Keratinocyte (primary cell): ENCODE measurements at regions not wholly inside any gene's neighbourhood (a gene's known extent, or its start where the extent isn't known, plus 50 kb on each side); places are given as distances from the start of the nearest gene placed in this dataset.
"Not testable (repeated sequence)": the region's sequence is repeated elsewhere in the genome, so short reads cannot be mapped to it uniquely, and the experiment has no call there.

Source experiments
- DNase-seq: peaks from one replicate; pipeline ENCODE4 v3.0.0-alpha.2; 2011; ENCODE audit warnings: low read depth, missing footprints, low spot score
- FAIRE-seq: peaks from 2 replicates; lab custom pipeline; 2011; peaks lifted over from hg19 to GRCh38; lab: Jason Lieb, UNC
- H2AFZ ChIP-seq: 2 replicates; pipeline ENCODE4 v1.6.0; 2012; ENCODE audit warnings: low read length, control low read depth, inconsistent platforms; ENCODE audit not compliant: control insufficient read depth
- H3K27ac ChIP-seq: 2 replicates; pipeline ENCODE4 v1.5.1; 2011; ENCODE audit warnings: low read length; ENCODE audit not compliant: control insufficient read depth, insufficient read depth
- H3K27me3 ChIP-seq: 3 replicates; pipeline ENCODE4 v1.6.0; 2011; ENCODE audit warnings: low read length; ENCODE audit not compliant: control insufficient read depth, insufficient read depth; ENCODE audit errors: extremely low read depth
- H3K36me3 ChIP-seq, 2 experiments: 2 replicates in 1 of 2; 3 replicates in 1 of 2; pipeline ENCODE4 v1.5.1; 2011; ENCODE audit warnings: low read length in 2 of 2, mild to moderate bottlenecking in 1 of 2; ENCODE audit not compliant: control insufficient read depth in 2 of 2, insufficient read depth in 2 of 2; ENCODE audit errors: extremely low read depth in 1 of 2
- H3K4me1 ChIP-seq: 3 replicates; pipeline ENCODE4 v1.5.1; 2011; ENCODE audit warnings: low read length; ENCODE audit not compliant: control insufficient read depth, insufficient read depth; ENCODE audit errors: extremely low read depth
- H3K4me2 ChIP-seq: 3 replicates; pipeline ENCODE4 v1.6.0; 2011; ENCODE audit warnings: low read depth, low read length; ENCODE audit not compliant: control insufficient read depth, insufficient read depth; ENCODE audit errors: extremely low read depth
- H3K4me3 ChIP-seq, 3 experiments: fragments of 200-600 bp in 1 of 3; sonication (generic) in 1 of 3; 2 replicates in 2 of 3; 3 replicates in 1 of 3; pipeline ENCODE4 v1.5.1; 2011 to 2016; ENCODE audit warnings: low read length in 3 of 3, mild to moderate bottlenecking in 3 of 3, control low read depth in 2 of 3, inconsistent platforms in 1 of 3, low read depth in 1 of 3, mixed read lengths in 1 of 3, mixed run types in 1 of 3, moderate library complexity in 1 of 3; ENCODE audit not compliant: control insufficient read depth in 2 of 3, insufficient read depth in 2 of 3; ENCODE audit errors: extremely low read depth in 1 of 3
- H3K79me2 ChIP-seq: 2 replicates; pipeline ENCODE4 v1.6.0; 2012; ENCODE audit warnings: low read length; ENCODE audit not compliant: control insufficient read depth, insufficient read depth
- H3K9ac ChIP-seq: 3 replicates; pipeline ENCODE4 v1.6.0; 2011; ENCODE audit warnings: low read length; ENCODE audit not compliant: control insufficient read depth, insufficient read depth; ENCODE audit errors: extremely low read depth
- H3K9me1 ChIP-seq: 3 replicates; pipeline ENCODE4 v1.6.0; 2011; ENCODE audit warnings: low read length; ENCODE audit not compliant: control insufficient read depth, insufficient read depth; ENCODE audit errors: extremely low read depth
- H3K9me3 ChIP-seq: 2 replicates; pipeline ENCODE4 v1.5.1; 2012; ENCODE audit warnings: low read depth, low read length; ENCODE audit not compliant: control insufficient read depth
- H4K20me1 ChIP-seq: 3 replicates; pipeline ENCODE4 v1.6.0; 2011; ENCODE audit warnings: low read length; ENCODE audit not compliant: control insufficient read depth, insufficient read depth; ENCODE audit errors: extremely low read depth
- EZH2 ChIP-seq: IDR thresholded peaks from one replicate; pipeline ENCODE4 v1.6.1; 2012; ENCODE audit warnings: inconsistent platforms, mild to moderate bottlenecking, low read length, moderate library complexity
- dilution Hi-C: fragments of 300-500 bp; cut with MboI; formaldehyde crosslinking; loops from one replicate; pipeline ENCODE4 v1.7.0; 2020; ENCODE audit warnings: low sequenced_read_pairs; ENCODE audit not compliant: extremely low pct_ligation_motif_present
- TF ChIP-seq, protein P1 (sequence below), 3 experiments: IDR thresholded peaks in 1 of 3; conservative IDR thresholded peaks in 1 of 3; optimal IDR thresholded peaks in 1 of 3; 2 replicates in 2 of 3; 3 replicates in 1 of 3; pipeline versions ENCODE3 to v1.5.1; 2011; ENCODE audit warnings: low read length in 3 of 3, mild to moderate bottlenecking in 3 of 3, moderate library complexity in 2 of 3, control low read depth in 1 of 3, inconsistent platforms in 1 of 3; ENCODE audit not compliant: insufficient read depth in 2 of 3; ENCODE audit errors: extremely low read depth in 1 of 3

DNA sequence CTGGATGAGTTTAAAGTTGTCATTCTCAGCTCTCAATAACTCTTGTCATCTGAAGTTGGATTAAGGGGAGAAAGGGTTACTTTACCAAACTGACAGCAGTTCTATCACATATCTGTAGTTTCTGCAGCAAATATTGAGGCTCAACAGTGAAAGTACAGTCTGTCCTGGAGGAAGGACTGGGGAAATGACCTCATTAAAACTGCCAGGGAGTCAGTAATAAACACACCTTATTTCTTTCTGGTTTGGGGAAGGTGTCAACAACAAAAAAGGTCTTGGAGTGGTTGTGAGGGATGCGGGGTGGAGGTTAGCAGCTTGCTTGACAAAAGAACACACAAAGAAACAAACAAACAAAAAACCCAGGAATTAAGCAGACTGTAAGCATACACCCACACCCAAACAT lies 1418.0 kb downstream of the STIM2 start:
- Histone ChIP-seq H2AFZ (peak overlapping the region; percentile 64), H3K4me1 (peaks cover 21% of the 10 kb centered on the region), H3K9me3 (no peaks in the 10 kb centered on the region), H3K27me3 (no peaks in the 10 kb centered on the region), H3K4me2 (peak overlapping the region; percentile 19), H4K20me1 (no peaks in the 10 kb centered on the region), H3K36me3 (no peaks in the 10 kb centered on the region), H3K4me3 (no peak overlapping the region), H3K79me2 (no peaks in the 10 kb centered on the region), H3K9ac (no peak overlapping the region), H3K9me1 (no peaks in the 10 kb centered on the region), H3K27ac (peak overlapping the region; percentile 5)
- no peak for DNase-seq
- no peak for FAIRE-seq
- TF ChIP-seq, protein P1, sequence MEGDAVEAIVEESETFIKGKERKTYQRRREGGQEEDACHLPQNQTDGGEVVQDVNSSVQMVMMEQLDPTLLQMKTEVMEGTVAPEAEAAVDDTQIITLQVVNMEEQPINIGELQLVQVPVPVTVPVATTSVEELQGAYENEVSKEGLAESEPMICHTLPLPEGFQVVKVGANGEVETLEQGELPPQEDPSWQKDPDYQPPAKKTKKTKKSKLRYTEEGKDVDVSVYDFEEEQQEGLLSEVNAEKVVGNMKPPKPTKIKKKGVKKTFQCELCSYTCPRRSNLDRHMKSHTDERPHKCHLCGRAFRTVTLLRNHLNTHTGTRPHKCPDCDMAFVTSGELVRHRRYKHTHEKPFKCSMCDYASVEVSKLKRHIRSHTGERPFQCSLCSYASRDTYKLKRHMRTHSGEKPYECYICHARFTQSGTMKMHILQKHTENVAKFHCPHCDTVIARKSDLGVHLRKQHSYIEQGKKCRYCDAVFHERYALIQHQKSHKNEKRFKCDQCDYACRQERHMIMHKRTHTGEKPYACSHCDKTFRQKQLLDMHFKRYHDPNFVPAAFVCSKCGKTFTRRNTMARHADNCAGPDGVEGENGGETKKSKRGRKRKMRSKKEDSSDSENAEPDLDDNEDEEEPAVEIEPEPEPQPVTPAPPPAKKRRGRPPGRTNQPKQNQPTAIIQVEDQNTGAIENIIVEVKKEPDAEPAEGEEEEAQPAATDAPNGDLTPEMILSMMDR (optimal IDR thresholded peaks at IDR 0.05 in 1 of 3, IDR thresholded peaks at IDR 0.05 in 1 of 3, conservative IDR thresholded peaks at IDR 0.05 in 1 of 3; ENCODE audit: extremely low read depth in 1 of 3, insufficient read depth in 2 of 3, low read length in 3 of 3): no peak
- no peak for TF ChIP-seq EZH2
- dilution Hi-C loops: no loop called here

DNA sequence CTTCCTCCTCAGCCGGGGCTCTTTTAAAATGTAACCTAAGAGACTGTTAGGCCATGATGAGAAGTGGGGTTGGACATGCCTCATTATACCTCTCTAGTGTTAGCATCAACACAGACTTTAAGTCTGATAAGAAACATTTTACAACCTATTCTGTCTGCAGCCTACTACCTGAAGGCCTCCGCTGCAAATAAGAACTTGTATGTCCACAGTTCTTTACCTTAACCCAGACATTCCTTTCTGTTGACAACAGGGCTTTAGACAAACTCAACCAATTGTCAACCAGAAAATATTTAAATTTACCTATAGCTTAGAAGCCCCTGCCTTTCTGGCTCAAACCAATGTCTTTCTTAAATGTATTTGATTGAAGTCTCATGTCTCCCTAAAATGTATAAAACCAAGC lies 1418.6 kb downstream of the STIM2 start:
- Histone ChIP-seq H3K9me1 (no peaks in the 10 kb centered on the region), H3K4me2 (no peak overlapping the region), H3K9ac (no peak overlapping the region), H3K27ac (peak overlapping the region; percentile 5), H3K27me3 (no peaks in the 10 kb centered on the region), H4K20me1 (no peaks in the 10 kb centered on the region), H3K79me2 (no peaks in the 10 kb centered on the region), H3K9me3 (no peaks in the 10 kb centered on the region), H3K4me3 (no peak overlapping the region), H2AFZ (no peak overlapping the region), H3K36me3 (no peaks in the 10 kb centered on the region), H3K4me1 (peaks cover 21% of the 10 kb centered on the region)
- DNase-seq: no peak
- FAIRE-seq: no peak
- dilution Hi-C loops: no loop called here
- TF ChIP-seq, protein P1 (optimal IDR thresholded peaks at IDR 0.05 in 1 of 3, IDR thresholded peaks at IDR 0.05 in 1 of 3, conservative IDR thresholded peaks at IDR 0.05 in 1 of 3; ENCODE audit: extremely low read depth in 1 of 3, insufficient read depth in 2 of 3, low read length in 3 of 3): no peak
- TF ChIP-seq EZH2: no peak

DNA sequence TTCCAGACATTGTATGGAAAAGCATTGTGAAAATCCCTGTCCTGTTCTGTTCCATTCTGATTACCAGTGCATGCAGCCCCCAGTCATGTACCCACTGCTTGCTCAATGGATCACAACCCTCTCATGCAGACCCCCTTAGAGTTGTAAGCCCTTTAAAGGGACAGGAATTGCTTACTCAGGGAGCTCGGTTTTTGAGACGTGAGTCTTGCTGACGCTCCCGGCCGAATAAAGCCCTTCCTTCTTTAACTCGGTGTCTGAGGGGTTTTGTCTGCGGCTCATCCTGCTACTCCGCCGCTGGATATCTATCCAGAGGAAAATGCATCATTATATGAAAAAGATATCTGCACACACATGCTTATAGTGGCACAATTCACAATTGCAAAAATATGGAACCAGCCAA lies 1425.6 kb downstream of the STIM2 start:
- H3K27me3 ChIP-seq, H2AFZ ChIP-seq, dilution Hi-C loops, H3K9me3 ChIP-seq, H3K4me3 ChIP-seq, H3K79me2 ChIP-seq, H3K36me3 ChIP-seq, H3K4me2 ChIP-seq, FAIRE-seq, H3K27ac ChIP-seq, H3K9ac ChIP-seq, H4K20me1 ChIP-seq, H3K9me1 ChIP-seq, DNase-seq: not testable (repeated sequence)
- H3K4me1 ChIP-seq: peaks cover 14% of the 10 kb centered on the region
